H1 (cell line): ENCODE measurements at regions not wholly inside any gene's neighbourhood (a gene's known extent, or its start where the extent isn't known, plus 50 kb on each side); places are given as distances from the start of the nearest gene placed in this dataset.

Source experiments
- CBX5 ChIP-seq: fragments of 300-800, 300-1000 bp; sonication (generic); IDR thresholded peaks from 2 replicates; pipeline ENCODE4 v1.7.1; 2016; ENCODE audit warnings: antibody characterized with exemption, low read length, low read depth
- CHD7 ChIP-seq: fragments of 300-600 bp; sonication (generic); IDR thresholded peaks from 2 replicates; pipeline ENCODE4 v1.7.1; 2012; ENCODE audit warnings: low read length, moderate library complexity, mild to moderate bottlenecking, inconsistent platforms; ENCODE audit not compliant: insufficient replicate concordance
- GTF2F1 ChIP-seq: IDR thresholded peaks from 2 replicates; pipeline ENCODE4 v1.6.1; 2012; ENCODE audit warnings: low read depth, low read length, improper control_type of control experiment, borderline replicate concordance
- NRF1 ChIP-seq: IDR thresholded peaks from 2 replicates; pipeline ENCODE4 v1.6.1; 2011; ENCODE audit warnings: mild to moderate bottlenecking, low read depth, low read length, improper control_type of control experiment
- SIX5 ChIP-seq: IDR thresholded peaks from 2 replicates; pipeline ENCODE4 v1.6.1; 2011; ENCODE audit warnings: mild to moderate bottlenecking, low read depth, low read length
- SRF ChIP-seq: IDR thresholded peaks from 2 replicates; pipeline ENCODE4 v1.6.1; 2011; ENCODE audit warnings: mild to moderate bottlenecking, low read depth, low read length, moderate library complexity

- TF ChIP-seq CHD7 (no peak), SIX5 (no peak), SRF (no peak), GTF2F1 (no peak), NRF1 (no peak), CBX5 (no peak)
Measured at GRCh38 chr10:125343983-125344382, 183.6 kb upstream of the CTBP2 start (continued).
